GM12891 (cell line): ENCODE measurements at regions not wholly inside any gene's neighbourhood (a gene's known extent, or its start where the extent isn't known, plus 50 kb on each side); places are given as distances from the start of the nearest gene placed in this dataset.

Source experiments
- POLR2A ChIP-seq: IDR thresholded peaks from 2 replicates; pipeline ENCODE4 v1.6.1; 2011; ENCODE audit warnings: low read depth, low read length, control low read depth
- POLR2AphosphoS5 ChIP-seq: IDR thresholded peaks from 2 replicates; pipeline ENCODE4 v1.6.1; 2011; ENCODE audit warnings: low read depth, low read length, control low read depth
- POU2F2 ChIP-seq: IDR thresholded peaks from 2 replicates; pipeline ENCODE4 v1.6.1; 2011; ENCODE audit warnings: low read depth, mild to moderate bottlenecking, control low read depth, low read length, moderate library complexity

- TF ChIP-seq POLR2AphosphoS5 (no peak), POLR2A (no peak), POU2F2 (no peak)
Observed at GRCh38 chr14:25340882-25341281, 290.9 kb upstream of the STXBP6 start.
